Progenitor cell of endocrine pancreas (in vitro differentiated cells): ENCODE measurements at regions not wholly inside any gene's neighbourhood (a gene's known extent, or its start where the extent isn't known, plus 50 kb on each side); places are given as distances from the start of the nearest gene placed in this dataset.

Experiments
- DNase-seq: peaks from one replicate; pipeline ENCODE4 v3.0.0; 2021; ENCODE audit warnings: low spot score; ENCODE audit not compliant: unreplicated experiment
- H3K27ac Mint-ChIP-seq: 2 replicates; pipeline ENCODE4 v1.8.0; 2021; ENCODE audit warnings: mild to moderate bottlenecking, moderate library complexity, mixed read lengths
- H3K27me3 Mint-ChIP-seq: 2 replicates; pipeline ENCODE4 v1.8.0; 2021; ENCODE audit warnings: mixed read lengths
- H3K36me3 Mint-ChIP-seq: 2 replicates; pipeline ENCODE4 v1.8.0; 2022; ENCODE audit warnings: mixed read lengths; ENCODE audit not compliant: insufficient read depth
- H3K4me1 Mint-ChIP-seq: 2 replicates; pipeline ENCODE4 v1.8.0; 2021; ENCODE audit warnings: low read depth, mixed read lengths
- H3K4me3 Mint-ChIP-seq: 2 replicates; pipeline ENCODE4 v1.8.0; 2021; ENCODE audit warnings: low read depth, mild to moderate bottlenecking, moderate library complexity, mixed read lengths
- H3K9me3 Mint-ChIP-seq: 2 replicates; pipeline ENCODE4 v1.8.0; 2021; ENCODE audit warnings: low read depth, mixed read lengths
- TF ChIP-seq, protein P1 (sequence below): fragments of 200-600 bp; sonication (generic); IDR thresholded peaks from one replicate; pipeline ENCODE4 v1.5.0; 2021; ENCODE audit warnings: antibody characterized with exemption, mild to moderate bottlenecking; ENCODE audit not compliant: unreplicated experiment

DNA sequence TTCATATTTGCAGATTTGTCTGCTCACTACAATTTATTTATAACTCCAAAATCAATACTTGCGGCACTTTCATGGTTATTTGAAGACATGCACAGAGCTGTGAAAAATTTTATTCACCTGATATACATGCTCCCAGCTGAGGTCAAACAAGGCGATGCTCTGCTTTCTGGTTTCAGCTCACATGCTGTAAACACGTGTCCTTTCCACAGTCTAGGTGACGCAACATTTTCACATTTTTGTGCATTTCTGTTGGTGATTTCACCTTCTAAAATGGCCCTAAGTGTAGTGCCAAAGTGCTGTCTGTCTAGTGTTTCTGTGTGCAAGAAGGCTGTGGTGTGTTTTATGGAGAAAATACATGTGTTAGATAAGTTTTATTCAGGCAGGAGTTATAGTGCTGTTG lies 650.5 kb downstream of the RNF144B start:
- Mint-ChIP-seq H3K9me3 (peaks cover 3% of the 10 kb centered on the region), H3K36me3 (no peaks in the 10 kb centered on the region), H3K27ac (no peak overlapping the region), H3K27me3 (no peaks in the 10 kb centered on the region), H3K4me1 (peaks cover 16% of the 10 kb centered on the region), H3K4me3 (no peak overlapping the region)
- TF ChIP-seq, protein P1, sequence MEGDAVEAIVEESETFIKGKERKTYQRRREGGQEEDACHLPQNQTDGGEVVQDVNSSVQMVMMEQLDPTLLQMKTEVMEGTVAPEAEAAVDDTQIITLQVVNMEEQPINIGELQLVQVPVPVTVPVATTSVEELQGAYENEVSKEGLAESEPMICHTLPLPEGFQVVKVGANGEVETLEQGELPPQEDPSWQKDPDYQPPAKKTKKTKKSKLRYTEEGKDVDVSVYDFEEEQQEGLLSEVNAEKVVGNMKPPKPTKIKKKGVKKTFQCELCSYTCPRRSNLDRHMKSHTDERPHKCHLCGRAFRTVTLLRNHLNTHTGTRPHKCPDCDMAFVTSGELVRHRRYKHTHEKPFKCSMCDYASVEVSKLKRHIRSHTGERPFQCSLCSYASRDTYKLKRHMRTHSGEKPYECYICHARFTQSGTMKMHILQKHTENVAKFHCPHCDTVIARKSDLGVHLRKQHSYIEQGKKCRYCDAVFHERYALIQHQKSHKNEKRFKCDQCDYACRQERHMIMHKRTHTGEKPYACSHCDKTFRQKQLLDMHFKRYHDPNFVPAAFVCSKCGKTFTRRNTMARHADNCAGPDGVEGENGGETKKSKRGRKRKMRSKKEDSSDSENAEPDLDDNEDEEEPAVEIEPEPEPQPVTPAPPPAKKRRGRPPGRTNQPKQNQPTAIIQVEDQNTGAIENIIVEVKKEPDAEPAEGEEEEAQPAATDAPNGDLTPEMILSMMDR: no peak
- no peak for DNase-seq

DNA sequence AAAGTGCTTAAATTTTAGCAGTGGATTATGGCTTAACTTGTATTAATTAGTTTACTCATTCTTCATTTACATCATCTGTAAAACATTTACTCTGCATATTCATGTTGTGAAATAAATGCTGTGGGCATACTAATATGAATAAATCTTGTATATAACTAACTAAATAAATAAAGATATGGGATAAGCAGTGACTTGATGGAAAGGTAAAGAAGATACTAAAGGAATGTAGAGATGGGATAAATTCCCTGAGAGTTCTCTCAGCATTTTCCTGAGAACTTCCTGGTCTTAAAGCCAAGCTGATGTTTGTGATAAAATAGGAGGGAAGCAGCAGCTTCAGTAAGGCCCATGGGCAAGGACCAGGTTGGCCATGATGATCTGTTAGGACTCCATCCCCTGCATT lies 652.1 kb downstream of the RNF144B start:
- no peak for DNase-seq

DNA sequence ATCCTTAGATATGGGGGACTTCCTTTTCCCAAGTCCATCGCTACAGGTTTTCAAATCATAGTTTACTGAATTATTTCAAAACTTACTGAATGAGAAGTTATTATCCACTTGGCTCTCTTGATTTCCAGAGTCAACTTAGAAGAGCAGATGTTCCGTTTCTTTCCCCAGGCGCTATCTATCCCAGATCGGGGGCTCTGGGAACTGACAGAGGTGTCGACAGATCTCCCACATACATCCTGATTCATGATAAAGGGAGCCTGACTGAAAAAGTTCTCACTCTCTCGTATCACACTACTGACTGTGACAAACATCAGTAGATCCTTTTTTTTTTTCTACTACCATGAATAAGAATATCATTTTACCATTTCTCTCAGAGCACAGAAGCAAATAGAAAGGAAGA lies 654.8 kb downstream of the RNF144B start:
- H3K9me3 Mint-ChIP-seq: peaks cover 8% of the 10 kb centered on the region
- no peak overlapping the region for H3K27ac Mint-ChIP-seq
- DNase-seq: no peak
- peaks cover 24% of the 10 kb centered on the region for H3K4me1 Mint-ChIP-seq
- H3K36me3 Mint-ChIP-seq: no peaks in the 10 kb centered on the region
- no peak overlapping the region for H3K4me3 Mint-ChIP-seq
- TF ChIP-seq, protein P1: no peak
- H3K27me3 Mint-ChIP-seq: no peaks in the 10 kb centered on the region

More for the DNA sequence above, 652.1 kb downstream of the RNF144B start:
- H3K27me3 Mint-ChIP-seq: no peaks in the 10 kb centered on the region
- H3K4me3 Mint-ChIP-seq: no peak overlapping the region
- TF ChIP-seq, protein P1: no peak
- peaks cover 3% of the 10 kb centered on the region for H3K9me3 Mint-ChIP-seq
- H3K27ac Mint-ChIP-seq: no peak overlapping the region
- H3K36me3 Mint-ChIP-seq: no peaks in the 10 kb centered on the region
- peaks cover 24% of the 10 kb centered on the region for H3K4me1 Mint-ChIP-seq

DNA sequence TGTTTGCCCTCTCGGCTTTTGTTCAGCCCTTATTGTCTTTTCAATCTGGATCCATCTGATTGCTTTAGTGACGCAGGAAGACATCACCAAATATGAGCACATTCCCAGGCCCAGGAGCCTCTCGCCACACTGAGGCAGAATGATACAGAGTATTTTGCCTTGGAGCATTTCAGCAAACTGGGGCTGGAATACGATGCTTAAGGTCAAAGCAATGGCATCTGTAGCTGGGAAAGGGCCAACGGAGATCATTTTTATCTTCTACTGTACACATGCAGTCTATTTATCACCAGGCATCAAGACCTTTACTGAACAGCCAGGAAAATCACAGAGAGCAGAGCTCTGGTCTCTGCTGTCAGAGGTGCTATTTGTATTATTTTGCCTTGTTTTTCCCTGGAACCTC lies 655.3 kb downstream of the RNF144B start:
- peaks cover 24% of the 10 kb centered on the region for H3K4me1 Mint-ChIP-seq
- TF ChIP-seq, protein P1: no peak
- no peak overlapping the region for H3K4me3 Mint-ChIP-seq
- H3K27me3 Mint-ChIP-seq: no peaks in the 10 kb centered on the region
- no peak for DNase-seq
- peaks cover 8% of the 10 kb centered on the region for H3K9me3 Mint-ChIP-seq
- H3K27ac Mint-ChIP-seq: no peak overlapping the region
- H3K36me3 Mint-ChIP-seq: no peaks in the 10 kb centered on the region

DNA sequence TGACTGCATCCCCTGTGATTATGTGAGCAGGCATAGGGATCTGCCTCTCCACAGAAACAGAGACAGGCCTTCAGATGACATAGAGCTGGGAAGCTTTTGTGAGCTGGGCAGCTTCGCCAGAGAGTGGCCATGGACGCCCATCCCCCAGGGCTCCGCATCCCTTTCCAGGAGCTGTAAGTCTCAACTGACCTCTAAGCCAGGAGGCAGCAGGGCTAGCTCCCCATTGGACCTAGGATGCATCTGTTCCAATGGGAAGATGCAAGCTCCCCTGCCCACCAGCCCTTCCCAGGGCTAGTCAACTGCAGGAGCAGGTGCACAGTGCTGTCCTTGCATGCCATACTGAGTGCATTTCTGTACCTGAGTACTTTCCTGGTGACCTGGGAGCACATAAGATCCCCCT lies 663.6 kb downstream of the RNF144B start:
- no peaks in the 10 kb centered on the region for H3K27me3 Mint-ChIP-seq
- TF ChIP-seq, protein P1: no peak
- no peak overlapping the region for H3K27ac Mint-ChIP-seq
- no peak overlapping the region for H3K4me3 Mint-ChIP-seq
- no peak for DNase-seq
- H3K9me3 Mint-ChIP-seq: peaks cover 21% of the 10 kb centered on the region
- no peaks in the 10 kb centered on the region for H3K4me1 Mint-ChIP-seq
- H3K36me3 Mint-ChIP-seq: peaks cover 3% of the 10 kb centered on the region
